Endothelial cell of umbilical vein (primary cell): ENCODE measurements at regions not wholly inside any gene's neighbourhood (a gene's known extent, or its start where the extent isn't known, plus 50 kb on each side); places are given as distances from the start of the nearest gene placed in this dataset.

Experiments
- BruUV-seq: library from RNA; stranded (reverse); fragments of 400-500 nt; replicated peaks from 2 replicates; lab custom pipeline; 2021; lab: Mats Ljungman, UMichigan
- CTCF ChIA-PET: fragments of 300-600, 350-600 bp; sonication (Branson Sonifier 250); formaldehyde crosslinking; loops from one replicate; lab custom pipeline; 2021; ENCODE audit warnings: antibody characterized with exemption, inconsistent platforms; lab: Charles Lee
- POLR2A ChIA-PET: fragments of 300-600, 350-600 bp; sonication (Branson Sonifier 250); formaldehyde crosslinking; loops from one replicate; lab custom pipeline; 2021; ENCODE audit warnings: antibody characterized with exemption, inconsistent platforms; lab: Charles Lee
- DNase-seq: peaks from one replicate; pipeline ENCODE4 v3.0.0-alpha.2; 2011; ENCODE audit warnings: low read depth, low spot score
- FAIRE-seq: peaks from 2 replicates; lab custom pipeline; 2011; peaks lifted over from hg19 to GRCh38; lab: Jason Lieb, UNC
- H2AFZ ChIP-seq: 2 replicates; pipeline ENCODE4 v1.6.0; 2012; ENCODE audit warnings: low read depth, low read length, control low read depth, inconsistent platforms
- H3K27ac ChIP-seq: 2 replicates; pipeline ENCODE4 v1.5.1; 2011; ENCODE audit warnings: low read depth, mild to moderate bottlenecking, control low read depth, low read length, moderate library complexity; ENCODE audit not compliant: insufficient read depth
- H3K27me3 ChIP-seq, 2 experiments: 2 replicates each; pipeline versions ENCODE4 v1.6.0 to v1.6.1; 2011; ENCODE audit warnings: low read length in 2 of 2, mixed read lengths in 1 of 2; ENCODE audit not compliant: control insufficient read depth in 2 of 2, insufficient read depth in 2 of 2
- H3K36me3 ChIP-seq, 2 experiments: 2 replicates in 1 of 2; 3 replicates in 1 of 2; pipeline ENCODE4 v1.5.1; 2011; ENCODE audit warnings: low read length in 2 of 2, mild to moderate bottlenecking in 1 of 2, moderate library complexity in 1 of 2; ENCODE audit not compliant: control insufficient read depth in 2 of 2, insufficient read depth in 2 of 2; ENCODE audit errors: extremely low read depth in 1 of 2
- H3K4me1 ChIP-seq: 3 replicates; pipeline ENCODE4 v1.5.1; 2011; ENCODE audit warnings: mild to moderate bottlenecking, low read length; ENCODE audit not compliant: control insufficient read depth, insufficient read depth; ENCODE audit errors: extremely low read depth
- H3K4me2 ChIP-seq: 2 replicates; pipeline ENCODE4 v1.6.1; 2011; ENCODE audit warnings: low read length, control low read depth, mixed read lengths; ENCODE audit not compliant: insufficient read depth
- H3K4me3 ChIP-seq, 3 experiments: fragments of 200-600 bp in 1 of 3; sonication (generic), shearing (Covaris generic) in 1 of 3; replicated peaks in 1 of 3; 2 replicates each; pipeline ENCODE4 v1.5.1; 2011 to 2016; ENCODE audit warnings: control low read depth in 3 of 3, low read length in 3 of 3, mild to moderate bottlenecking in 2 of 3, inconsistent platforms in 1 of 3, low read depth in 1 of 3, moderate library complexity in 1 of 3; ENCODE audit not compliant: insufficient read depth in 1 of 3
- H3K79me2 ChIP-seq: 2 replicates; pipeline ENCODE4 v1.6.0; 2012; ENCODE audit warnings: low read length, inconsistent platforms; ENCODE audit not compliant: control insufficient read depth, insufficient read depth
- H3K9ac ChIP-seq: replicated peaks from 2 replicates; pipeline ENCODE3; 2011; ENCODE audit warnings: low read length, control low read depth; ENCODE audit not compliant: insufficient read depth; ENCODE audit errors: extremely low read depth
- H3K9me1 ChIP-seq: replicated peaks from 3 replicates; pipeline ENCODE4 v1.6.0; 2011; ENCODE audit warnings: mild to moderate bottlenecking, low read length; ENCODE audit not compliant: control insufficient read depth, insufficient read depth; ENCODE audit errors: extremely low read depth
- H3K9me3 ChIP-seq: replicated peaks from 2 replicates; pipeline ENCODE4 v1.5.1; 2012; ENCODE audit warnings: low read length, inconsistent platforms; ENCODE audit not compliant: control insufficient read depth, insufficient read depth
- H4K20me1 ChIP-seq: replicated peaks from 2 replicates; pipeline ENCODE3; 2011; ENCODE audit warnings: mild to moderate bottlenecking, low read length; ENCODE audit not compliant: control insufficient read depth, insufficient read depth; ENCODE audit errors: extremely low read depth
- GATA2 ChIP-seq: IDR thresholded peaks from 2 replicates; pipeline ENCODE4 v1.7.0; 2011; ENCODE audit warnings: low read depth, mild to moderate bottlenecking, moderate library complexity, mixed read lengths, low read length; ENCODE audit not compliant: insufficient read length, insufficient read depth
- JUN ChIP-seq: IDR thresholded peaks from 2 replicates; pipeline ENCODE4 v1.6.1; 2011; ENCODE audit warnings: borderline replicate concordance, low read depth; ENCODE audit not compliant: insufficient read length, insufficient read depth
- POLR2AphosphoS5 ChIP-seq: IDR thresholded peaks from 2 replicates; pipeline ENCODE4 v1.6.1; 2012; ENCODE audit warnings: low read depth, mild to moderate bottlenecking, control low read depth, low read length, moderate library complexity; ENCODE audit not compliant: insufficient read depth
- dilution Hi-C: fragments of 300-500 bp; cut with MboI; formaldehyde crosslinking; loops from one replicate; pipeline ENCODE4 v1.15.0; 2019; ENCODE audit warnings: low sequenced_read_pairs; ENCODE audit not compliant: extremely low pct_ligation_motif_present
- intact Hi-C: fragments of 100-400 bp; cut with micrococcal nuclease; formaldehyde crosslinking; loops from one replicate; pipeline ENCODE4 v1.10.0; 2022
- TF ChIP-seq, protein P1 (sequence below): IDR thresholded peaks from 2 replicates; pipeline ENCODE4 v1.6.1; 2011; ENCODE audit not compliant: insufficient read depth, insufficient read length

DNA sequence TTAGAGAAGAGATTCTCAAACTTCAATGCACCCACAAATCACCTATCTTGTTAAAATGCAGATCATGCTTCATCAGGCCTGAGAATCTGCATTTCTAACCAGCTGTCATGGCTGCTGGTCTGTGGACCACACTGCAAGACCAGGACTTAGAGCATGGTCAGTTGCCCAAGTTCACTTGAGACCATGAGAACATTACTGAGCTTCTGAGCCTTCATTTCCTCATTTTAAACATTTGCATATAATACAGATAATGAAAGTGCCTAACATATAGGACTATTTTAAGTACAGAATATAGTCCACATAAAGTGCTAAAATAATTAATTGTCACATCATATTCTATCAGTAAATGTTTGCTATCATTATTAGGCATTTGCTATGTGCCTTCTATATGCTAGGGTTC is 260.8 kb upstream of the TNC start:
- H4K20me1 ChIP-seq, result no peaks in the 10 kb centered on the region
- TF ChIP-seq, protein P1, sequence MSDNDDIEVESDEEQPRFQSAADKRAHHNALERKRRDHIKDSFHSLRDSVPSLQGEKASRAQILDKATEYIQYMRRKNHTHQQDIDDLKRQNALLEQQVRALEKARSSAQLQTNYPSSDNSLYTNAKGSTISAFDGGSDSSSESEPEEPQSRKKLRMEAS, result no peak
- no peak for TF ChIP-seq POLR2AphosphoS5
- no peak for TF ChIP-seq JUN
- no peak for TF ChIP-seq GATA2
- ChIA-PET POLR2A (no interaction called here), CTCF (no interaction called here)
- H3K9ac ChIP-seq, result no peak overlapping the region
- no TSS peak for BruUV-seq
- no peak overlapping the region for H3K27ac ChIP-seq
- no peak for DNase-seq
- H2AFZ ChIP-seq, result no peak overlapping the region
- intact Hi-C loops (no loop called here), dilution Hi-C loops (no loop called here)
- H3K4me2 ChIP-seq, result no peak overlapping the region
- H3K36me3 ChIP-seq, result no peaks in the 10 kb centered on the region
- no peaks in the 10 kb centered on the region for H3K9me3 ChIP-seq
- FAIRE-seq, result no peak
- H3K9me1 ChIP-seq, result no peaks in the 10 kb centered on the region
- H3K27me3 ChIP-seq, result no peaks in the 10 kb centered on the region
- H3K4me3 ChIP-seq, result no peak overlapping the region
- no peaks in the 10 kb centered on the region for H3K79me2 ChIP-seq
- no peaks in the 10 kb centered on the region for H3K4me1 ChIP-seq

DNA sequence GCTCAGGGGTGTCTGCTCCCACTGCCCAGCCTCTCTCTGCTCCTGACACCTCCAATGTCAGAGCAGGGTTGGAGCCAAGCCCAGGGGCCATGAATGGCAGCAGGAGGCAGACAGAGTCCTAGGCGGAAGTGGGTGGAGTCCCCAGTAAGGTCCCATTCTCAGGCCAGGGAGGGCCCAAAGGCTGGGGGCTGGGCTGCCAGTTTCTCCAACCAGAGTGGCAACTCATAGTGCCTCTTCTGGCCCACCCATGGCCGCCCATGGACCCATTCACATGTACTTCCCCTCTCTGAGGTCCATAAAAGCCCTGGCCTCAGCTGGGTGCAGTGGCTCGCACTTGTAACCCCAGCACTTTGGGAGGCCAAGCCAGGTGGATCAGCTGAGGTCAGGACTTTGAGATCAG is 261.8 kb upstream of the TNC start:
- FAIRE-seq (no peak), DNase-seq (no peak)
- H3K4me2 ChIP-seq, result no peak overlapping the region
- dilution Hi-C loops, result no loop called here
- CTCF ChIA-PET, result no interaction called here
- H3K79me2 ChIP-seq, result no peaks in the 10 kb centered on the region
- no peak overlapping the region for H3K9ac ChIP-seq
- H3K27me3 ChIP-seq, result no peaks in the 10 kb centered on the region
- BruUV-seq, result no TSS peak
- H4K20me1 ChIP-seq, result no peaks in the 10 kb centered on the region
- no peak for TF ChIP-seq JUN
- POLR2A ChIA-PET, result no interaction called here
- intact Hi-C loops, result no loop called here
- no peak overlapping the region for H2AFZ ChIP-seq
- H3K4me1 ChIP-seq, result no peaks in the 10 kb centered on the region
- no peaks in the 10 kb centered on the region for H3K9me3 ChIP-seq
- H3K27ac ChIP-seq, result no peak overlapping the region
- H3K9me1 ChIP-seq, result no peaks in the 10 kb centered on the region
- H3K4me3 ChIP-seq, result no peak overlapping the region
- H3K36me3 ChIP-seq, result no peaks in the 10 kb centered on the region
